AML-193 (cell line): ENCODE measurements at regions not wholly inside any gene's neighbourhood (a gene's known extent, or its start where the extent isn't known, plus 50 kb on each side); places are given as distances from the start of the nearest gene placed in this dataset.
"Not testable (repeated sequence)": the region's sequence is repeated elsewhere in the genome, so short reads cannot be mapped to it uniquely, and the experiment has no call there.

Source experiments
- DNase-seq, 2 experiments: peaks; one replicate each; lab custom pipeline; 2025; lab: John Stamatoyannopoulos, UW

DNA sequence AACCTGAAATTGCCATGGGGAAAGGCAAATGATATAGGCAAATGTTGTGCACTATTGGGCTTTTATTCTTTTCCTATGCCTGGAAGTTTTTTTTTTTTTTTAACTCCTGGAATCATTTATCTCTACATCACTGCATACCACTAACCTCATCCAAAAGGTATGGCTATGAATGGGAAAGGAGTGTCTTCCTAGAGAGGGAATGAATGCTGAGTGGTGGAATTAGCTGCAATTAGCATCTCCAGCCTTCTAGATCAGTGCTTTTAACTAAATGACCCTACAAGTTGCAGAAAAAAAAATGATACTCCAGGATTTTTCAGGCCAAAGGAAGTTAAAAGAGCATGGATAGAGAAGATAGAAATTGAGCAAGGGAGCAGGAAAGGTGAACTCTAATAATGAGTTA lies 429.8 kb upstream of the PDZRN3 start:
- DNase-seq = no peak

DNA sequence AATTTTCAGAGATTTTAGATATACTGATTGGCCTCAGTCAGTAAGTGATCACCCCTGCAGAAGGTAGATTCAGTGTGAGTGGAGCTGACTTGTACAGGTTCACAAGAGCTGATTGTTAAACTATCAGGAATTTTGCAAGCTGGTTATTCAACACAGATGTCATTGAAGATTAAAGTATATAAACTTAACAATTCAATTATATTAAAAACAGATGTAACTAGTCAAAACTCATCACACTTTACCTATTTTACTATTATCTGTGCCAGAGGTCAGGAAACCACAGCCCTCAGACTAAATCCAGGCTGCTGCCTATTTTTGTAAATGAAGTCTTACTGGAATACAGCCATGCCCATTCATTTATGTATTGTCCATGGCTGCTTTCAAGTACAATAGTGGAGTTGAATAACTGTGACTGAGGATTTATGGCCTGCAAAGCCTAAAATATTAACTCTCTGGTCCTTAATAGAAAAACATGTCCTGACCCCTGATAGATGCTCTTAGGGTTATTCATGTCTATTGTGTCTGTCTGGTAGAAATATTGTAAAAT lies 429.3 kb upstream of the PDZRN3 start:
- DNase-seq = no peak

DNA sequence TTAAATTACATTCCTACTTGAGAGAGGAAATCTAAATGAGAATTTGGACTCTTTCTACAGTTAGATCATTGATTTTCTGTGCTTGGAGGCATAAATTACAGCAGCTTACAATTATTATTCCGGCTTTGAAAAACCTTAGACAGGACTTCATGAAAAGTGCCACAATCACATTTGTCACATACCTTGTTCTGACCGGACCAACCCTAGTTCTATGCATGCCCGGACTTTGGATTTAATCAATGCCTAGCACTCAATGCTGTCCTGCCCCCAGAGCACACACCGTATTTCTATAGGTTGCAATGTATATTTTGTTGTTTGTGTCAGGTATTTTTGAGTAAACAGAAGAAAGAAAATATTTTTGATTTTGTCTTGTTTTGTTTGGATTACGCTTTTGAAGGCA lies 424.7 kb upstream of the PDZRN3 start:
- no peak for DNase-seq

DNA sequence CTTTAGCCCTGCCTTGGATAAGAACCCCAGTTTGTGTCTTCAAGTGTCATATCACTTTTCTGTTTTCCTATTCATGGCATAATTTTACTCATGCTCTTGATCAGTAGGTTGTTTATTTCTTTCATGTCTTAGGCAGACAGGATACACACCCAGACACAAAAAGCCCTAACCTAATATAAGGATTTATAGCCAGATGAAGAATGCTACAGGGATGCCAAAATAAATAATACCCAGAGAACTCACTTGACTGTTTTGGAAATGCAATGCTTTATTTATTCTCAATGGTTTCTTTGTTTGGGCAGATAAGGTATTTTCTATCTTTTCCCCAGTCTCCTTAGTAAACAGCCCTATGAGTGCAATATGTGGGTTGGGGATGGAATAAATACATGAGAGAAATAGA lies 424.0 kb upstream of the PDZRN3 start:
- DNase-seq = no peak

DNA sequence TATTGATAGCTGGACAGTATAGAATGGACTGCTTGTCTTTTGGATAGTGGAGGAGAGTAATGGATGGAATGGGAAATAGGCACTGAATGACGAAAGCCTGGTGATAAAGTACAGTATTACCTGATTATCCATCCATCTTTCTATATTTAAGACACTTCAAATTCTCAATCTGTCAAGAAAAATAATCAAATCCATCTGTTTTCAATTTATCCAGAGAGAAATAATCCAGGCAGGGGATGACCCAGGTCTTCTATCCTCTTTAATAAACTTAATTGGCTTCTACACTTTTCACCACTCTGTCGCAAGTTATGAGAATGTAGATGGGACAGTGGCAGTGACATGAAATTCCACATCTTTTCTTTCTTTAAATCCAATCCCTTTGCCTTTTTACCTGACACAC lies 420.3 kb upstream of the PDZRN3 start:
- no peak for DNase-seq

DNA sequence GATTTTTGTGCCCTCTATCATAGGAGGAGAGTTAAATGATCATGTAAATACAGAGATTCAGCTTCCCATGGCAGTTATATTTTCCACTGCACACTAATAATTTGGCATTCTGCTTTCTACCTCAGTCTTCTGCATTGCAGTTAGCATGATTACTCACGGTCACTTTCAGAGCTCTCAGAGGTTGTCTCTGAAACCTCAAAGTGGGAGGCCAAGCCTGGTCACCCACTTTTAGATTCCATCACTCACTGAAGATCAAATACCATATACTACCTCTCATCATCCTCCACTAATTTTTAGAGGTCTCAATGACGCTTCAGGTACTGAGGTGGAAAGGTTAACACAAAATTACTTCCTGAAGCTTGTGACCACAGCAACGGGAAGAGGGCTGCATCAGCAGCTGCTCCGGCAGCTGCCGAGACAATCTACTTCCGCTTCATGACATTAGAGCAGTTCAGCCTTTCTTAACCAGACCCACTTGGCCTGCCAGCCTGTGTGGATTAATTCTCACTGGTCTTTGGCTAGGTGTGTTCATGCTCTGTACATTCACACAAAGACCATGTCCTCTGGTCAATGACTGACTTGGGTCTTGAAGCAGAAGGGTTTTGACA lies 416.4 kb upstream of the PDZRN3 start:
- DNase-seq = no peak

DNA sequence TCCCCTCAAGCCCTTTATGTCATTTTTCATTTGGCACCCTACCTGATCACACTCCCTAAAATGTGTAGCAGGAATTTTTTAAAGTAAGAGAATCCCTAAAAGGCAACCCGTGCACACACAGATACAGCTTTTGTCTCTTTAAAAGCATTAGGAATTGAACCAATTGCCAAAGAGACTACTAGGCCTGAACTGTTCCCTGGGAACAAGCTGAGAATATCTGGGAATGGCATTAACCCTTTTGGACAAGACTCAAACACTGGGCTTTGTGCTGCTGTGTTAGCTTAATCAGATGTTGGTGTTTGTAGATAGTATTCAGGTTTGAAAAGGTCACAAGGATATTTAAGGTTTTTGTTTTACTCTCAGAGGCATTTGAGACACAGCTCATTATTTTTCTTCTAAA lies 414.4 kb upstream of the PDZRN3 start:
- DNase-seq = no peak

DNA sequence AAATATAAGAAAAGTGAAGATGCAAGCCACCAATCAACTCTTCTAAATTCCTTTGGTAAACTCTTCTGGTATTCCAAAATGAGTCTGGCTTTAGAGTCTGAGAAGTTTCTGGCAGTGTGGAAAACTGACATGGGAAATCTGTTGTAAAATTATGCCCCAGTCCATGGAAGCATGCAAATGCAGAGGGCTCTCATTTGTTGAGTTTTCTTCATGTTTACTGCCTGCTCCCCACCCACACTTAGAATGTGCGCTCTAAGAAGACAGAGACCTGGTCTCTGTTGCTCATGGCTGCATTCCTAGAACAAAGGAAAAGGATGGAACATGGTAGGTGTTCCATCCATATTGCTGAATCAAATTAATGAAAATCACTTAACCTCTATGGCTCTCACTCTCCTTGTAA lies 411.8 kb upstream of the PDZRN3 start:
- no peak for DNase-seq

DNA sequence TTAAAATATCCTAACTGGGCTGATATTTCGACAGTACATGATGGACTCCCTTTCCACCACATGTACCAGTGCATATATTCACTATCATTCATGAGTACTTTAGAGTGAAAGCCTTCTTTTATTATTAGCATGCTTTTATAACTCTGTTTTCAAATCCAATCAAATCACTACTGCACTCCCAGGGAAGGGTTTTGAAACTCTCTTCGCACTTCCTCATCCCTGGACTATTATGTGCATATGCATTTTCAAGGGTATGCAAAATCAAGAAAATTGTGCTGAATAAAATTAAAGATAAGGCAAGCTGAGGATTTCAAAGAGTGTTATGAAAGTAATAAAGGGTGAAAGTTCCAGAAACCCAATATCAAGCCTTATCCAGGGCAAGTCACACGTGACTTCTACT lies 411.4 kb upstream of the PDZRN3 start:
- DNase-seq = no peak

DNA sequence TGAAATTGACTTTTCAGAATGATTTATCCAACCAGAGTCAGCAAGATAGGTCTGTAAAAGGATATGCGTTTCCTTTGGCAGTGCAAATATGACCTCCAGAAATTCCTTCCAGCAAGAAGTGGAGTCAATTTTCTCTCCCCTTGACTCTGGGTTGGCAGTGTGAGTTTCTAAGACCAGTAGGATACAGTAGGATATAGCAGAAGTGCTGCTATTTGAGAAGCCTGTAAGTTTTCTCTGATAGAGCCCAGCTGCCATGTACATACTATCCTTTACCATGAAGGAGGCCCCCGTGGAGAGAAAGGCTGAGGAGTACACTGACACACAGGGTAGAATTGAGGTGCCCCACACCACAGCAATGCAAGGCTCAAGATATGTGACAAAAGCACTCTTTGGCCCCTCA lies 409.1 kb upstream of the PDZRN3 start:
- no peak for DNase-seq

DNA sequence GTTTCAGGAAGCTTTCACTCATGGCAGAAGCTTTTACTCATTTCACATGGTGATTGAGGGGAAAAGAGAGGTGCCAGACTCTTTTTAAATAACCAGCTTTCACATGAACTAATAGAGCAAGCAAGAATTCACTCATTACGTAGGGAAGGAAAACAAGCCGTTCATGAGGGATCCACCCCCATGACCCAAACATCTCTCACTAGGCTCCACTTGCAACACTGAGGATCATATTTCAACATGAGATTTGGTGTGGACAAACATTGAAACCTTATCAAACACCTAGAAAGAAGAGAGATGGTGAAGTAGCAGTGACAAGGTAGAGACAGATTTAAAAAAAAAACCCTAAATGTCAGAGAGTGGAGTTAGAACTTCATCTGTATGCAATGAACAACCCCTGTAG lies 408.6 kb upstream of the PDZRN3 start:
- no peak for DNase-seq

DNA sequence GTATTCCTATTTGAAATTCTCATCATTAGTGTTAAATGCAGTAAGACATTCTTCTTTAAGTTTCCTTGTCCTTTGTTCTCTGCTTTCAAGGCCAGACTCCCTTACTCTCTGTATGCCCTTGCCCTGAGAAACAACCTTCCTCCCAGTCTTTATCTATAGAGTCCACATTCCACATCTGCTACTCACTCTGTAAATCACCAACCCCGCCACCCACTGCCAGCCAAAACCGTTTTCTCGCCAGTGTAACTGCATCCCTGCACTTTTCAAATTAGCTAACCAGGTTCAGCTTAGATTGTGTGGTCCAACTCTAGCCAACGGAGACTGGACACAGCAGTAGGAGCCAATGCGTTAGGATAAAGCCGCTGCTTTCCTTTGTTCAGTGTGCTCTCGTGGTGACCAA lies 402.4 kb upstream of the PDZRN3 start:
- no peak for DNase-seq

DNA sequence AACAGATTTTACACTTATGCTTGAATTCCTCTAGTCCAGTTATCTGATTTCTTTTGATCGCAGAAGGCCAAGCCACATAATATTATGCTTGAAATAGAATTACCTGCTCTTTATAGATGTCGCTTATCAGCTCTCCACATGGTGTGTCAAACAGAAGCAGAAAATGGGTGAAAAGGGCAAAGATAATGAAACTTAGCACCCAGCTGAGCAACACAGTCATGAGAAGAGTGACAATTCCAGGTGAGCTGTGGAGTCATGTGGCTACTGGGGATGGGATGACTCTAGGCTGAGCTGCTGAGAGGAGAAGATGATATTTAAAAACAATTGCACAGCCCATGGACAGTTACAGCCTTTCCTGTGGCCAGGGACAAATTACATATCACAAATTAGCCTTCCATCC lies 398.7 kb upstream of the PDZRN3 start:
- DNase-seq = no peak

DNA sequence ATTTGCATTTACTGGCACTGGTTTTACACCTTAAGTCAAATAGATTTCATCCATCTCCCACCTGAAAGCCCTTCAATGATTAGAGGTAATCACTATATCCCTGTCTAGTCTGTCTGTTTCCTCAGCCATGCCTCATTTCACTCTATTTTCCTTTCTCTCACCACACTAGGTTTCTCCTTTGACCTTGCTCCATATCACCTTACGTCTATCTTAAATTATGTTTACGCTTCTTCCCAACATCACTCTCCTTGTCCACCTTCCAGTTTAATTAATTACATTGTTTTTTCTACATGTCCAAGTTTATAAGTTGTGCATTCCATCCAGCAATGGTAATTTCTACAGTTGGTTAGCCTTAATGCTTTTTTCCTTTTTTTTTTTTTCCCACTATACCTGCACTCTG lies 396.7 kb upstream of the PDZRN3 start:
- no peak for DNase-seq

DNA sequence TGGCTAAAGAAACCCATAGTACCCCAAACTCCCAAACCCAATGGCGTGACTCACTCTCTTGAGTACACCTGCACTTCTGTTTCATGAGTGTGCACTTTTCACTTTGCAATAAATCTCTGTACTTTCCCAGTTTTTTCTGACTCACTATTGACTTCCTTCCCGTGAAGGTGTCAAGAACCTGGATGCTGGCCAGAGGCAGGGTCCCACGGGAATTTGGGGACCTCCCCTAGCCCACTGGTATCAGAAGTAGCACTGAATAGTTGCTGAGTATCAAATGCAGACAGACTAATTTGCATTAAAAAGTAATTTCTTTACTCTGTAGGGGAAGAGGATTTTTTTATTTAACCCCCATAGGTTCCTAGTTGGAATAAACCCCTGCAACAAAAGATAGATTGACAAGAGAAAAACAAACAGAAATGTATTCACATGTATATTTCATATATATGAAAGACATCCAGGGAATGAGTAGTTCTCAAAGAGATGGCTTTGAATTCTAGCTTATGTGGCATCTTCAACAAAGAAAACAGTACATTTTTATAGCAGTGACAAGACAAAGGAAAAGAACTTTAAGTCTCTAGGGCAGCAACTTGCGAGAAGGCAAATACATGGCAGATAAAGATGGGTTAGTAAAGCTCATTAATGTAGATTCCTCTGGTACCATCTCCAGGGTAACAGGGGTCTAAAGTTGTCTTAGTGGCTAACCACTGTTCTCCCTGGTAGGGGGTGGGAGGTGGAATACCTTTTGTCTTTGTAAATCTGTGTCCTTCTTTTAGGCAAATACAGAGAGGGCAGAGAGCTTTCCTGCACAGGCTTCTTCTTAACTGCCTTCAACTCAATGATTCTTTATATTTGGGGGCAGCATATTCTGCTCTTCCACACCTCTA lies 385.5 kb upstream of the PDZRN3 start:
- no peak for DNase-seq

DNA sequence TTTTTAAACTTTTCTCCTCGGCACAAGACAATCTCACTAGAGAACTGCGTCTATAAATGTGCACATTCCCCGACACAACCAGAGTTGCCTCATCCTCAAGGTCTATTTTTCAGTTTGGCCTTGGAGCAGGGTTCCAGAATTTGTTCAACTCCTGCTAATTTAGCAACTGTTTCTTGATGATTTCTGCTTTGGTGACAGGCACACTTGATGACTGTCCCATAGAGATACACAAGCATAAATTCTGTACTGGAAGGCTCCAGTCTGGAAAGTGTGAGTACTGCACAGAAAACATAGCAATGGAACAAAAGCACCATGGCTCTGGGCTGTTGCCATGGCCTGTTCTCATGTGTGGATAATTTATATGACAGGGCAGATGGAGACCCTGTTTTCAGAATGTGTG lies 379.6 kb upstream of the PDZRN3 start:
- no peak for DNase-seq

DNA sequence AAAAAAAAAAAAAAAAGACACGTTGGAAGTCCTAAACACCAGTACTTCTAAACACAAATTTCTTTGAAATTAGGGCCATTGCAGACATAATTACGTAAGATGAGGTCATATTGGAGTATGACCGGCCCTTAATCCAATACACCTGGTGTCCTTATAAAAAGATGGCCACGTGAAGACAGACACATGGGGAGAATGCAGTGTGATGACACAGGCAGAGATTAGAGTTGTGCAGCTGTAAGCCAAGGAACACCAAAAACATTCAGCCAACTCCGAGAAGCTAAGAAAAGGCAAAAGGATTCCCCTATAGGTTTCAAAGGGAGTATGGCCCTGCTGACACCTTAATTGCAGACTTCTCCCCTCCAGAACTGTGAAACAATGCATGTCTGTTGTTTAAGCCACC lies 379.0 kb upstream of the PDZRN3 start:
- DNase-seq = no peak

DNA sequence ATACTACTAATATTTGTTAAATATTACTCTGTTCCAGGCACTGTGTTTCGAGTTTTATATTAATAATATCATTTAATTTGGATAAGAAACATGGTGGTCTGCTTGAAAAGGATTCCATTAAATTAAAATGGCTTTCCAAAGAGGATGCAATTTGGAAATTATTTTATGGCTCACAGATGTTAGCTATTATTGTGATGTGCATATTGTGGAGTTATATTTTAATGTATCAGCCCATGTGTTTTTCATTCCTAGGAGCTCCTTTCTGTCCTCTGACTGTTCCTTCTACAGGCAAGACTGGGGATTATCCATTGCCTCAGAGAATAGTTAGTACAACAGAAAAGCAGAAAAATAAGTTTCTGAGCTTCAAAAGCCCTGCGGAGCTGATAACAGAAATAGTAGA lies 376.7 kb upstream of the PDZRN3 start:
- DNase-seq = no peak

DNA sequence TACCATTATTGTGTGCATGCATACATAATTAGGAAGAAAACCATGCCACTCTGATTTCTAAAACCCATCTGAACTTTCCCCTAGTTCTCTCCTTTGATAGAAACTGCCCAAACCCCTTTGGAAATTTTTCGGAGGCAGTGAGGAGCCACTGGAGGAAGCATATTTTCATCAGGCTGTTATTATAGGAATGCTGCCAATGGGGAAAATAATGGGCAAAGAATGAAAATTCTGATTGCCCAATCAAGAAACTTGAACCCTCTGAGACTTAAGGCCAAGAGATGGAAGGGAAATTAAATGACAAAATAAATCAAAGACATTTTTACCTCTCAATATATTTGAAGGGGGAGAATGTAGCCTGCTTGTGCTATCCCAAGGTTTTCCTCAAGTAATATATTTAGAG lies 376.0 kb upstream of the PDZRN3 start:
- no peak for DNase-seq

DNA sequence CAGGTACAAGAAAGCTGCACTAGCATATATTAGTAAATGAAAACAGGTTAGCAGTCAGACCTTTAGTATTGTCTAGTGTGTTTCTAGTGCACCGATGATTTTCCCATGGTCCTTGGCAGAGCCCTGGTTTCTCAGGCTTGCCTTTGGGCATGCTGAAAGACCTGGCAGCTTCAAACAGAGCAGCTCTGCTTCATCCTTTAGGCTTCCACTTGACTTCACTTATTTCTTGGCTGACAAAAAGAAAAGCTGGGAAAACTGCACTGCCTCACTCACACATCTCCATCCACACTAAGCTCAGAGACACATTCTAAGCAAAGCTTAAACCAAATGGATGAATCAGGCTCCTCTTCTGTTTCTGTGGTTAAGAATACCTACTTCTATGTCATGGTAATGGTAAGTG lies 374.8 kb upstream of the PDZRN3 start:
- no peak for DNase-seq

DNA sequence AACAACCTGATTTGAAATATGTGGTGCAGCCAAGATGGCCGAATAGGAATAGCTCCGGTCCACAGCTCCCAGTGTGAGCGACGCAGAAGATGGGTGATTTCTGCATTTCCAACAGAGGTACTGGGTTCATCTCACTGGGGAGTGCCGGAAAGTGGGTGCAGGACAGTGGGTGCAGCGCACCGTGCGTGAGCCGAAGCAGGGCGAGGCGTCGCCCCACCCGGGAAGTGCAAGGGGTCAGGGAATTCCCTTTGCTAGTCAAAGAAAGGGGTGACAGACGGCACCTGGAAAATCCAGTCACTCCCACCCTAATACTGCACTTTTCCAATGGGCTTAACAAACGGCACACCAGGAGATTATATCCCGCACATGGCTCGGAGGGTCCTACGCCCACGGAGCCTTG lies 365.9 kb upstream of the PDZRN3 start:
- not testable (repeated sequence) for DNase-seq

DNA sequence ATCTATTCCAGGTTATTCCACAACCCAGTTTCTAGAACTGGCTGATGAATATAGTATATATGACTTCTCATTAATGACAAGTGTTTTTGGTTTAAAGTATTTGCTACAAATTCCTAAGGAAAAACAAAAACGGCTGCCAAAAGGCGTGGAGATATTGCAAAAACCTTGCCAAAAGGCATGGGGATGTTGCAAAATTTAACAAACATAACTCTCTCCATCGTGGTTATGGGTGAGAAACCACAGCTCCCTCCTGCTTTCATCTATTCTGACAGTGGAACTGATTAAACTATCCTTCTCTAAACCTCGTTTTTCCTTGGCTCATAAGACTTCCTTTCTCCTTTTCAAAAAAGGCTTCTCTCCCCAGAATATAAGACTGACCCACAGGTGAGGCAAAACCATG lies 342.0 kb upstream of the PDZRN3 start:
- DNase-seq = no peak

DNA sequence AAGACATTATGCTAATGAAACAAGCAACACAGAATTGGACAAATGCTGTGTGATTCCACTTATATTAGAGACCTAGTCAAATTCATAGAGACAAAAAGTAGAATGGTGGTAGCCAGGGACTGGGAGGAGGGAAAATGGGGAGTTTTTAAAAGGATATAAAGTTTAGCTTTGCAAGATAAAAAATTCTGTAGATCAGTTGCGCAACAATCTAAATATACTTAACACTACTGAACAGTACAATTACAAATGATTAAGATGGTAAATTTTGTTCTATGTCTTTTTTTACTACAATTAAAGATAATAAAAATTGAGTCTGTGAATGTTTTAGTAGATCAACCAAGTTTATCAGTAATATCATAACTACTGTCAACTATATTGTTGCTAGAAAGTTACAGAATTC lies 340.1 kb upstream of the PDZRN3 start:
- no peak for DNase-seq
